Stimulated activated CD4-positive, alpha-beta T cell treated with anti-CD3 and anti-CD28 coated beads, TNF-alpha, amount 100 ng/mL, for 48 hours (primary cell): ENCODE measurements at regions not wholly inside any gene's neighbourhood (a gene's known extent, or its start where the extent isn't known, plus 50 kb on each side); places are given as distances from the start of the nearest gene placed in this dataset.
"Not testable (repeated sequence)": the region's sequence is repeated elsewhere in the genome, so short reads cannot be mapped to it uniquely, and the experiment has no call there.

Experiments used
- DNase-seq, 3 donors: peaks; one replicate each; pipeline ENCODE4 v3.0.0-alpha.2; 2020; ENCODE audit warnings: low read depth in 3 of 3

- DNase-seq = no peak
These were observed 121.1 kb downstream of the PDCD6IP start for GRCh38 chr3:33919312-33920120.

DNA sequence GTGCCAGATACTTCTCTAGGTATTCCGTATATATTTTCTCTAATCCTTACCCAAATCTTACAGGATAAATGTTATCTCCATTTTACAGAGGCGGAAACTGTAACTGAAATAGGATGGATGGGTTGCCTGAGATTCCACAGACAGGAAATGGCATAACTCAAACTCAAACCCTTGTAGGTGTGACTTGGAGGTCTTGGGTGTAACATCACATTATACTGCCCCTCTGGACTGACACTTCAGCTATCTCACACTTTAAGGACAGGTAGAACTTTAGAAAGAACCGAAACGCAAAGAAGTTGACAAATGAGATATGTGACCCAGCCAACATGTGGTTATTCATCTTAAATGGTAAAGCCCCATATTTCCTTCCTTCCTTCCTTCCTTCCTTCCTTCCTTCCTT is 122.1 kb downstream of the PDCD6IP start:
- DNase-seq = no peak

DNA sequence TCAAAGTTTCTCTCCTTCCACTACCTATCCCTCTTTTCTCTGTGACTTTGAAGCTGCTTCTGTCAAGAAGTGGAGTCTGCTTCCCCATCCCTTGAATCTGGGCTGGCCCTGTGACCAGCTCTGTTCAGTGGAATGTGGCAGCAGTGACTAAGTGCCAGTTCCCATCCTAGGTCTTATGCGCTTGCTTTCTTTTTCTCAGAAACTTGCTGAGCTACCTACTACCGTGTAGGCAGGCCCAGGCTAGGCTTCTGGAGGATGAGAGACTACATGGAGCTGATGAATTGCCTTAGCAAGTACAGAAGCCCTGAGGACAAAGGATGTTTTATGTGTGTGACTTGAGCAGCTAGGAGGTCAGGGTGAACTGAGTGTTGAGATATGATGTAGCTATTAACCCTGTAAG is 123.2 kb downstream of the PDCD6IP start:
- no peak for DNase-seq

- DNase-seq = no peak
These were observed 128.7 kb downstream of the PDCD6IP start for GRCh38 chr3:33926998-33927605.

DNA sequence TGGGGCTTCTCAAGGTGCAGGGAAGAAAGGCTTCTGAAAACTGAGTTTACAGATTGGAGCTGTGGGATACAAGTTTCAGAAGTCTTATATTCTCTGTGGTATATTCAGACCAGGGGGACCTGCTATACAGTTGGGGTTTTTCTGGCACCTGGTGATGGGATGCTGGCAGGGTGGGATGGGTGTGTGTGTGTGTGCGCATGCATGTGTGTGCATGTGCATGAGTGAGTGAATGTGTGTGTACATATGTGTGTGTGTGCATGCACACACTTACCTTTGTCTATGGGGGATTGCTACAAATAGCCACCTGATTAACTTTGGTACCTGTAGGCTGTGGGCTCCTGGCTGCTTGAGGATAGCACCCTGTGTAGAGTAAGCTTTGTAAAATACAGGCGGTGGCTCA is 131.4 kb downstream of the PDCD6IP start:
- no peak for DNase-seq

- DNase-seq = no peak
These were observed 133.1 kb downstream of the PDCD6IP start for GRCh38 chr3:33931512-33931911.

GRCh38 chr3:33932010-33932764 is 133.8 kb downstream of the PDCD6IP start:
- no peak for DNase-seq

- DNase-seq = no peak
These were observed 137.9 kb downstream of the PDCD6IP start for GRCh38 chr3:33936171-33936920.

GRCh38 chr3:33936921-33937525 is 138.6 kb downstream of the PDCD6IP start:
- no peak for DNase-seq

- no peak for DNase-seq
These were observed 139.2 kb downstream of the PDCD6IP start for GRCh38 chr3:33937628-33938027.

DNA sequence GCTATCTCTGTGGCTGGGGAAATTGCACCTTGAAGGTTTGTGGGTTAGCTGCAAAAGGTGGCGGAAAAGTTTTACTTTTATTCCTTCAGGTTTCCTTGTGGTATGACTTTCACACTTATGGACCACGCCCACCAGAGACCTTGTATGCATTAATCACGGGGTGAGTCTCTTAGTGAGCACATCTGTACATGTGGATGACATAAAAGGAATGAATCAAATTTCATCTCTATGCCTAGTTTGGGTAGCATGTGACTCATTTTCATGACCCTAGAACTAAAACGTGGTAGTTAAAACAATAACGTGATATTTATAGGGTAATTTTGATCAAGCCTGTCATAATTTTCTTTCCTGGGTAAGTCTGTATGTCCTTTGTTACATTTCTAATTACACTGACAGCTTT is 141.7 kb downstream of the PDCD6IP start:
- peak in 1 of 3 donors; percentile 2 for DNase-seq

DNA sequence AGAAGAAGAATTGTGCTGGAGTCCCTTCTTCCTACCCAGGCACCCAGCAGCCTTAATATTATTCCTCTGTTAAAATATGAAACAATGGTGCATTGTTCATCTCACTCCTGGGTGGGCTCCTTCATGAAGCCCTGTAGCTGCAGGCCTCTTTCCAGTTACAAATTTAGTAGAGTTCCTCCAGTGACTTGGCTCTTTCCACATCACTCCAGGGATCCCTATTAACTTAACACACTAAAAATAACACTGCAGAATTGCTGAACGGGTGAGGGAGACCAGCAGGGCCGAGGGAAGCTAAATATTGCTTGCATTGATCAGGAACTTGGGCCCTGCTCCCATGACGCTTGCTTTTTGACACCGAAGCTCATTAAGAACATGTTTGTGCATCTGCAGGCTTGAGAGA is 142.3 kb downstream of the PDCD6IP start:
- DNase-seq = no peak

GRCh38 chr3:33941804-33942203 is 143.4 kb downstream of the PDCD6IP start:
- DNase-seq = no peak

DNA sequence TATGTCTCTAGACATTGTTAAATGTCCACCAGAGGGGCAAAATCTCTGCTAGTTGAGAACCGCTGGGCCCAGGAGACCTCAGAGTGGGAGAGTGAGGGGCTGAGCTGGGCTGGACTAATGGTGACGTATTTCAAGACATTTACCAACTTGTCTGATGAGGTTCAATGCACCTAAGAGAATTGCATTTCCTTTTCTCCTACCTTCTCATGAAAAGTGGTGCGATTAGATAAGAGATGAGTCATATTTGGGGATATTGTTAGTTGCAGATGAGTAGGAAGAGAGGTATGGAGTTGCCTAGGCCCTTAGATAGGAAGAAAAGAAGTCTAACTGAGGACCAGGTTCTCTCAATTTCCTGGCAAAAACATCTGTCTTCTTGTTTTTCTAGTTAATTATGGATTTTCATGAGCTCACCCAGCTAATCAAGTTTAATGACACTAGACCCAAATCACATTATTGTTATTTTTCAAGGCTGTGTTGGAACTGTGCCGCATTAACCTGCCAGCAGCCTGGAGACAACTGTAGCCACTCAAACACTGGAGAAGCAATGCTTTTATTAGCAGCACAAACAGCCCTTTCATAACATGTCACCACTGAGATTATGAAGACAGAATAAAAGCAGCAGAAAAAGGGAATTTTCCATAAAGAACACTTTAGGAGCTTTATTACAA is 144.2 kb downstream of the PDCD6IP start:
- no peak for DNase-seq

DNA sequence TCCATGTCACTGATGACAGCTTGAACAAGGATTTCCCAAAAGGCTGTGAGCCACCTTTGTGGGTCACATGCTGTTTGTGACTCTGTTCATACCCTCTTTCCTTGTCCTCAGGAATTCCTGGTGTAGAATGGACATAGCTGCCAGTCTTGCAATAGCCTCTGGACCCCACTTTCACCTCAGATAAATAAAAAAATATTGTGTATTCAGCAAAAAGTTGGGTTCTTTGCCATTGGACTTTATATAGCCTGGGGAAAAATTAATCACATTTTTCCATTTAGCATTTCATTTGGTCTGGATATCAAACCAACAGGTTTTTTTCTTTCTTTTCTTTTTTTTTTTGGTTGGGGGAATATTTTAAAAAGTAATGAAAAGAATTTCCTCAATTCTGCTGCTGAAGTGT is 144.8 kb downstream of the PDCD6IP start:
- DNase-seq = no peak

- DNase-seq = not testable (repeated sequence)
These were observed 148.2 kb downstream of the PDCD6IP start for GRCh38 chr3:33946612-33947011.

GRCh38 chr3:33947272-33948195 is 149.1 kb downstream of the PDCD6IP start:
- no peak for DNase-seq

DNA sequence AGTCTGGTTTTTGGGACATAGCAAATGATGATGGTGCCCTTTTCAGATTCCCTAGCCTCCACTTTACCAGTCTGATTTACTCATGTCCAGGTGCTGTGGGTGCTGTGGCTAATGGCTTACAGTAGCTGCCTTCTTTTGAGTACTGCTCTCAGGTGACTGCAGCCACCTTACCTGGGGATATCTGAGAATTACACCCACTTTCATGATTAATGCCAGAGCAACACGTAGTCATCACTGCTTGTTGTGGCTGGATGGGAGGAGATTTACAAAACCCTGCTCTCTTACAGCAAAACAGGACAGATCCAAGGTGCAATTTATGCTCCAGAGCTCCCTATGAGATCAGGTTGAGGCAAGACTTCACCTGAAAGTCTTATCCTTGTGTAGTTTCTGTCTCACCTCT is 150.6 kb downstream of the PDCD6IP start:
- DNase-seq = no peak

GRCh38 chr3:33954956-33955355 is 156.5 kb downstream of the PDCD6IP start:
- DNase-seq = no peak

GRCh38 chr3:33956206-33956605 is 157.8 kb downstream of the PDCD6IP start:
- DNase-seq = no peak
